NCI-H2029 treated with DMSO at 0.1 percent for 48 hours (cell line): ENCODE measurements at regions not wholly inside any gene's neighbourhood (a gene's known extent, or its start where the extent isn't known, plus 50 kb on each side); places are given as distances from the start of the nearest gene placed in this dataset.
"Not testable (repeated sequence)": the region's sequence is repeated elsewhere in the genome, so short reads cannot be mapped to it uniquely, and the experiment has no call there.

Source experiments
- DNase-seq: peaks from one replicate; lab custom pipeline; 2025; lab: John Stamatoyannopoulos, UW

- DNase-seq = no peak
Observed at GRCh38 chr14:101246894-101247841, 314.1 kb upstream of the DIO3 start.

- no peak for DNase-seq
Observed at GRCh38 chr14:101247842-101248725, 313.2 kb upstream of the DIO3 start.

GRCh38 chr14:101248840-101249675 is 312.2 kb upstream of the DIO3 start:
- DNase-seq = no peak

GRCh38 chr14:101249676-101250036 is 311.6 kb upstream of the DIO3 start:
- no peak for DNase-seq

GRCh38 chr14:101250336-101250947 is 310.9 kb upstream of the DIO3 start:
- no peak for DNase-seq

GRCh38 chr14:101250948-101251811 is 310.1 kb upstream of the DIO3 start:
- DNase-seq = no peak

- no peak for DNase-seq
Observed at GRCh38 chr14:101251812-101252442, 309.4 kb upstream of the DIO3 start.

- DNase-seq = no peak
Observed at GRCh38 chr14:101252443-101253214, 308.7 kb upstream of the DIO3 start.

GRCh38 chr14:101253948-101254347 is 307.3 kb upstream of the DIO3 start:
- no peak for DNase-seq

- DNase-seq = no peak
Observed at GRCh38 chr14:101254805-101255764, 306.2 kb upstream of the DIO3 start.

GRCh38 chr14:101255765-101256125 is 305.6 kb upstream of the DIO3 start:
- DNase-seq = no peak

GRCh38 chr14:101256266-101256665 is 305.0 kb upstream of the DIO3 start:
- DNase-seq = no peak

- no peak for DNase-seq
Observed at GRCh38 chr14:101257551-101257950, 303.7 kb upstream of the DIO3 start.

- DNase-seq = no peak
Observed at GRCh38 chr14:101259748-101260147, 301.5 kb upstream of the DIO3 start.

- DNase-seq = not testable (repeated sequence)
Observed at GRCh38 chr14:101266441-101266840, 294.9 kb upstream of the DIO3 start.

GRCh38 chr14:101273091-101273490 is 288.2 kb upstream of the DIO3 start:
- no peak for DNase-seq

- DNase-seq = no peak
Observed at GRCh38 chr14:101276309-101277091, 284.8 kb upstream of the DIO3 start.
